ENCODE measurements at regions not wholly inside any gene's neighbourhood (a gene's known extent, or its start where the extent isn't known, plus 50 kb on each side); places are given as distances from the start of the nearest gene placed in this dataset.

DNA sequence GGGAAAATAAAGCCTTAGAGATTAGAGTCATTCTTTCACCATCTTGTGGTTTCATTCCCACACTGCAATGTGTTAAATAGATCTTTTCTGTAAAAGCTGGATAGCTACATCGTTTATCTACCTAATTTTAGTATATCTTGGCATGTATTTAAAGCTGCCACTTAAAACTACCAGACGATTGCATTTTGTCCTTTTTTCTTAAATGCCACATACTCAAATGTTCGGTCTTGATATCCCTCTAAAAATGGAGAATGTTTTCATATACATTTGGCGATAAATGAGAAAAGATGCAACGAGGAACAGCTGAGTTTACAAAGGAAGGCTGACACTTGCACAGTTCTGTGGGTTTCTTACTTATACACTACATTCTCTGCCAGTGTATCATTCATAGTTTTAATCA is 148.3 kb downstream of the CENPC start:
- TF ChIP-seq EZH2phosphoT487 (conservative IDR thresholded peaks at IDR 0.05; ENCODE audit: low read length) = no peak
- TF ChIP-seq, protein P1, sequence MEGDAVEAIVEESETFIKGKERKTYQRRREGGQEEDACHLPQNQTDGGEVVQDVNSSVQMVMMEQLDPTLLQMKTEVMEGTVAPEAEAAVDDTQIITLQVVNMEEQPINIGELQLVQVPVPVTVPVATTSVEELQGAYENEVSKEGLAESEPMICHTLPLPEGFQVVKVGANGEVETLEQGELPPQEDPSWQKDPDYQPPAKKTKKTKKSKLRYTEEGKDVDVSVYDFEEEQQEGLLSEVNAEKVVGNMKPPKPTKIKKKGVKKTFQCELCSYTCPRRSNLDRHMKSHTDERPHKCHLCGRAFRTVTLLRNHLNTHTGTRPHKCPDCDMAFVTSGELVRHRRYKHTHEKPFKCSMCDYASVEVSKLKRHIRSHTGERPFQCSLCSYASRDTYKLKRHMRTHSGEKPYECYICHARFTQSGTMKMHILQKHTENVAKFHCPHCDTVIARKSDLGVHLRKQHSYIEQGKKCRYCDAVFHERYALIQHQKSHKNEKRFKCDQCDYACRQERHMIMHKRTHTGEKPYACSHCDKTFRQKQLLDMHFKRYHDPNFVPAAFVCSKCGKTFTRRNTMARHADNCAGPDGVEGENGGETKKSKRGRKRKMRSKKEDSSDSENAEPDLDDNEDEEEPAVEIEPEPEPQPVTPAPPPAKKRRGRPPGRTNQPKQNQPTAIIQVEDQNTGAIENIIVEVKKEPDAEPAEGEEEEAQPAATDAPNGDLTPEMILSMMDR (IDR thresholded peaks at IDR 0.05; ENCODE audit: insufficient read depth, low read length, poor library complexity, severe bottlenecking) = no peak
- Histone ChIP-seq H2AFZ (ENCODE audit: low read depth, low read length, severe bottlenecking) (no peak overlapping the region), H3K27me3 (ENCODE audit: low read length) (no peaks in the 10 kb centered on the region)

DNA sequence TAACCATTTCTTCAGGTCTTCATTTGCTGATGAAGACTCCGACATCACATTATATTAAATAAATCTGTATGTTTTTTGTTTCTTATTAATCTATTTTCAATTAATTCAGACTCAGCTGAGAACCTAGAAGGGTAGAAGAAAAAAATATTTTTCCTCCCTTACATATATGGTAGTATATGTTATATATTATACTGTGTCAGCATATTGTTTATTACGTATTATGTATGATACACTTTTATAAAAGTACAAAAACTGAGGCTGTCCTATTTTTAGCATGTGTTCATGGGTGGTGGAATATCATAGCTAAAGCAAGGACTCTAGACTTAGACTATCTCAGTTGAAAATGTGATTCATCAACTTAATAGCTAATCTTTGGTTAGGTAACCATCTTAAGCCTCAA is 149.3 kb downstream of the CENPC start:
- Histone ChIP-seq H3K9ac (ENCODE audit: low read length) (no peak overlapping the region), H3K79me2 (ENCODE audit: insufficient read depth, low read length) (no peaks in the 10 kb centered on the region), H3F3A (ENCODE audit: insufficient read depth) (no peaks in the 10 kb centered on the region), H4K20me1 (ENCODE audit: low read depth, low read length) (no peaks in the 10 kb centered on the region), H3K4me3 (ENCODE audit: insufficient read depth, low read length, poor library complexity, severe bottlenecking) (no peak overlapping the region), H3K4me2 (ENCODE audit: low read depth, low read length, poor library complexity, severe bottlenecking) (no peak overlapping the region), H3K9me3 (ENCODE audit: insufficient read depth, low read length) (no peaks in the 10 kb centered on the region), H3K9me2 (replicated peaks; ENCODE audit: insufficient read depth, low read length) (no peaks in the 10 kb centered on the region), H3K36me3 (ENCODE audit: low read length) (no peaks in the 10 kb centered on the region), H3K27me3 (ENCODE audit: low read length) (no peaks in the 10 kb centered on the region), H3K27ac (ENCODE audit: low read depth, low read length) (no peak overlapping the region), H2AFZ (ENCODE audit: low read depth, low read length, severe bottlenecking) (no peak overlapping the region)
- TF ChIP-seq, protein P1 (IDR thresholded peaks at IDR 0.05; ENCODE audit: insufficient read depth, low read length, poor library complexity, severe bottlenecking) = no peak
- TF ChIP-seq EZH2phosphoT487 (conservative IDR thresholded peaks at IDR 0.05; ENCODE audit: low read length) = no peak

More for the DNA sequence above, 148.3 kb downstream of the CENPC start:
- H3K79me2 ChIP-seq (ENCODE audit: insufficient read depth, low read length) = no peaks in the 10 kb centered on the region
- no peak overlapping the region for H3K9ac ChIP-seq (ENCODE audit: low read length)
- H4K20me1 ChIP-seq (ENCODE audit: low read depth, low read length) = no peaks in the 10 kb centered on the region
- H3K9me2 ChIP-seq (replicated peaks; ENCODE audit: insufficient read depth, low read length) = no peaks in the 10 kb centered on the region
- H3K4me3 ChIP-seq (ENCODE audit: insufficient read depth, low read length, poor library complexity, severe bottlenecking) = no peak overlapping the region
- H3K36me3 ChIP-seq (ENCODE audit: low read length) = no peaks in the 10 kb centered on the region
- H3F3A ChIP-seq (ENCODE audit: insufficient read depth) = no peaks in the 10 kb centered on the region
- no peak overlapping the region for H3K4me2 ChIP-seq (ENCODE audit: low read depth, low read length, poor library complexity, severe bottlenecking)
- no peak overlapping the region for H3K27ac ChIP-seq (ENCODE audit: low read depth, low read length)
- no peaks in the 10 kb centered on the region for H3K9me3 ChIP-seq (ENCODE audit: insufficient read depth, low read length)

DNA sequence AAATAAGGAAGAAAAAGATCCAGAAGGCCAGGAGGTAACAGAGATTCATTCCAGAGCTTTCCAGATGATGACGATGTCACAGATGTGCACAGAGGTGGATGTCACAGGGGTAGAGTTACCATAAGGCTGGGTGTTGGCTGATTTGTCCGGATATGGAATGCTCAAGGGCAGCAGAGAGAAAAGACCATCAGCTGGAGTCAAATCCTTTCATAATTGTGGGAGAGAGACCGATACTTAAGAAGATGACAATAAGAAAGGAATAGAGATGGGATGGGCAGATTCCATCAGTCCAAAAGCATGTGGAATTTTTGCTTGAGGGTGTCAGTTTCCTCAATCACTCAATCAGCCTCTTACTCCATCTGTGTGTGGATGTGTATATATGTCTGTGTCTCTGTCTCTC is 150.4 kb downstream of the CENPC start:
- no peaks in the 10 kb centered on the region for H3K27me3 ChIP-seq (ENCODE audit: low read length)
- no peaks in the 10 kb centered on the region for H4K20me1 ChIP-seq (ENCODE audit: low read depth, low read length)
- H3K27ac ChIP-seq (ENCODE audit: low read depth, low read length) = no peak overlapping the region
- H3K79me2 ChIP-seq (ENCODE audit: insufficient read depth, low read length) = no peaks in the 10 kb centered on the region
- no peak overlapping the region for H3K9ac ChIP-seq (ENCODE audit: low read length)
- no peak overlapping the region for H3K4me2 ChIP-seq (ENCODE audit: low read depth, low read length, poor library complexity, severe bottlenecking)
- no peak overlapping the region for H2AFZ ChIP-seq (ENCODE audit: low read depth, low read length, severe bottlenecking)
- H3K9me2 ChIP-seq (replicated peaks; ENCODE audit: insufficient read depth, low read length) = no peaks in the 10 kb centered on the region
- H3K4me3 ChIP-seq (ENCODE audit: insufficient read depth, low read length, poor library complexity, severe bottlenecking) = no peak overlapping the region
- no peaks in the 10 kb centered on the region for H3K9me3 ChIP-seq (ENCODE audit: insufficient read depth, low read length)
- H3F3A ChIP-seq (ENCODE audit: insufficient read depth) = no peaks in the 10 kb centered on the region
- no peak for TF ChIP-seq EZH2phosphoT487 (conservative IDR thresholded peaks at IDR 0.05; ENCODE audit: low read length)
- TF ChIP-seq, protein P1 (IDR thresholded peaks at IDR 0.05; ENCODE audit: insufficient read depth, low read length, poor library complexity, severe bottlenecking) = no peak
- no peaks in the 10 kb centered on the region for H3K36me3 ChIP-seq (ENCODE audit: low read length)

Data from SU-DHL-6 (cell line).